Stimulated activated naive CD8-positive, alpha-beta T cell treated with anti-CD3 and anti-CD28 coated beads, Interleukin-15, Interleukin-2, amounts not matched to agents 100 U/mL and 50 U/mL, for 24 hours (primary cell): ENCODE measurements at regions not wholly inside any gene's neighbourhood (a gene's known extent, or its start where the extent isn't known, plus 50 kb on each side); places are given as distances from the start of the nearest gene placed in this dataset.
"Not testable (repeated sequence)": the region's sequence is repeated elsewhere in the genome, so short reads cannot be mapped to it uniquely, and the experiment has no call there.

Experiments
- ATAC-seq: fragments of 150-1000 bp; cut with Tn5 transposase; one replicate; pipeline ENCODE4 v1.10.0; 2021
- DNase-seq: peaks from one replicate; pipeline ENCODE4 v3.0.0; 2021

GRCh38 chr18:52070291-52070756 lies 269.7 kb upstream of the DCC start:
- DNase-seq (no peak), ATAC-seq (no peak)

DNA sequence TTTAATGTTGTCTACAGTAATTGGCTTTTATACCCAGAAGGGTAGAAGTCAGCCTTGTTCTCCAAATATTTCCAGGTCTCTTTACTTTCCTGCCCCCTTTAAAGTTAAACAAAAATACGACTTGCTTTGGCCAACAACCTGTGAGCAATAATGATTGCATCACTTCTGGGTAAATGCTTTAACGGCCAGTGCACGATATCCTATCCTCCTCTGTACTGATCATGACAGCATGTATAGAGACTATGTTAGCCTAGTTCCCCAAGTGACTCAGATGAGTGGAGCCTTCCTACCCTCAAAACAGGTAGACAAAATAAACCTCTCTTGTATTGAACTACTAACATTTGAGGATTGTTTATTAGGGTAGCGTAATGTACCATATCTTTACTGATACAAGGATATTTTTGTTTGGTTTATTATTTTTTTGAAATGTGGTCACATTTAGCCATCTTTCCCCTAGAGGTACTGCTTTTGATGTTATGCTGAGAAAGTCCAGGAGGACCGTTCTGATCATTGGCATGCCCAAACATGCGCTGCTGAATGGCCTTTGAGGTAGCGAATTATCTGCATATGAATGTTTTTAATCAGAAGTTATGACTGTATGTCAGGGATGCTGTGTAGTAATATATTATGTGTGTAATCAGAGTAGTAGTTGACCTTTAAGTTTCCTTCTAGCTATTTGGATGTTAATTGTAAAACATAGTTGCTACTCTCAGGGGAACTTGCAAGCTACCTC lies 262.6 kb upstream of the DCC start:
- ATAC-seq: no peak

DNA sequence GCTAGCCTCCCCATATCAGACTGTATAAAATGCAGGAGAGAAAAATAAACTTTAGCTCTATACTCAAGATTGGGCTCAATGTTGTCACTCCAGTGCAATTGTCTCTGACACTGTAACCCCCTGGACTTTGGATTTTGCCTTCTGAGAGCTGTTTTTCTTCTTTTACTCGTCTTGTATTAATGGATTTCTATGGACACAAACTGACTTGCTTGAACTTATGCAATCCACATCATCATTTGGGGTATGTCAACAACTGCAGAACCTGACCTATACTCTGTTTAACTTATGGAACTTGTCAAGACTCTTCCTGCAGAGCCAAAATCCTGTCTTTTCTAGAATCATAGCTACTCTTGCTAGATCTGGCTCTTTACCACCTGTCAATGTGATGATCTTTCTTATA lies 257.8 kb upstream of the DCC start:
- ATAC-seq (no peak), DNase-seq (no peak)

More for the DNA sequence above, 262.6 kb upstream of the DCC start:
- DNase-seq: no peak

GRCh38 chr18:52087140-52087539 lies 252.9 kb upstream of the DCC start:
- no peak for DNase-seq
- no peak for ATAC-seq

GRCh38 chr18:52090005-52090404 lies 250.0 kb upstream of the DCC start:
- DNase-seq: no peak
- ATAC-seq: no peak

DNA sequence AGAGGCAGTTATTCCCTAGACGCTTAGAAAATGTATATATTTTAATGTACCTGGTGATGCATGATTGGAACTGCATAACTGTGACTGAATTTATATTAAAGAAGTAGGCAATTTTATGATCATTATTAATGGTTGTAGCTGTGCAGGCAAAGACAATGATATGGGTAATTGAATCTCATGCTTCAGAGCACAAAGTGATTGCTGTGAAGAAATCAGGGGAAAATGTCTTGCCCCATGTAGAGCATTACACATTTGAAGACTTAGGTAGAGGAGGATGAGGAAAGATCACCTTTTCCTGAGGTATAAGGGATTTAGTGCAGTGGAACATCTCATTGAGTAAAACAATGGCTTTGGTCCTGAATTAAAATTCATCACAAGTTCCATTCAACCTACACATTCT lies 246.8 kb upstream of the DCC start:
- ATAC-seq (no peak), DNase-seq (no peak)

GRCh38 chr18:52118684-52119083 lies 221.3 kb upstream of the DCC start:
- DNase-seq (no peak), ATAC-seq (no peak)

GRCh38 chr18:52130624-52131301 lies 209.2 kb upstream of the DCC start:
- ATAC-seq (no peak), DNase-seq (no peak)

GRCh38 chr18:52131845-52132244 lies 208.2 kb upstream of the DCC start:
- ATAC-seq (no peak), DNase-seq (no peak)

DNA sequence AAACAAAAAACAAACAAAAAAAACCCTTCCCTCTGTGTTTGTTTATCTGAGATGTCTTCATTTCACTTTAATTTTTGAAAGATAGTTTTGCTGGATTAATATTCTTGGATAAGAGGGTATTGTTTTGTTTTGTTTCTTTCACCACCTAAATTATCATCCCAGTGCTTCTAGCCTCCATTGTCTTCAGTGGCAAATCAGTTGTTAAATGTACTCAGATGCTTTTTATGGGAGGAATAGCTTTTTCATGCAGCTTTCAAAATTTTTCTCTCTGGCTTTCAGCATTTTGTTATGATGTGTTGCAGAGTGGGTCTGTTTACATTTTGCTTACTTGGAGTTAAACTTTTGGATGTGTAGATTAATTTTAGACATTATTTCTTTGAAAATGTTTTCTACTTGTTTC lies 203.5 kb upstream of the DCC start:
- DNase-seq: no peak
- ATAC-seq: no peak

GRCh38 chr18:52140986-52141385 lies 199.0 kb upstream of the DCC start:
- no peak for DNase-seq
- ATAC-seq: no peak

DNA sequence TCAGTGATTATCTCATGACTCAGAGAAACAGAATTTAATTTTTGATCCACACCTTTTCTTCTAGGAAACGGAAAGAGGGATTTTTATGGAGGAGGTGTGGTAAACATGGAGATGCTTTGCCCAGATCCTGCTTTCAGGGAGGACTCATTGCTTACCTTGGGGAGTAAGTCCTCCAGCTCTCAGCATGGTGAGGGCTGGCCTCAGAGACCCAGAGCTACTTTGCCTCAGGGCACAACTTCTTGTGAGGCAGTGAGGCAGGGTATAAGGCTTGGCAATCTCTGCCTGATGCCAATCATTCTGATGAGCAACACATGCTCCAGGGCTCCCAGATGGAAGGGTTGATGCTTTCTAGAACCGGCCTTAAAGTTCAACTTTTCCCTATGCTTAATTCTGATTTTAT lies 189.9 kb upstream of the DCC start:
- DNase-seq (no peak), ATAC-seq (no peak)

DNA sequence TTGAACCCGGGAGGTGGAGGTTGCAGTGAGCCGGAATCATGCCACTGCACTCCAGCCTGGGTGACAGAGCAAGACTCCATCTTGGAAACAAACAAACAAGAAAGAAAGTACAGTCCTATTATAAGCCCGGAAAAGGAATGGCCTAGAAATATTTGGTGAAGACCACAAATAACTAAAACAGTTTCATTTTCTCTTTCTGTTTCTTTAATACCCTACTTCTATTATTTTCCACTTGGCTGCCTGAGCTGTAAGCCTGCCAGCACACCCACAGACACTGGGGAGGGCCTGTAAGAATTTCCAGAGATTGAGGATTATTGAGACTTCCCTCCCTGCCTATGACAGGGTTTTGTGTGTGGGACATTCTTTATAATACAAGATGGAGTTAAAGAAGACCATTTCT lies 188.0 kb upstream of the DCC start:
- ATAC-seq: no peak
- no peak for DNase-seq

- no peak for DNase-seq
- ATAC-seq: no peak
Measured at GRCh38 chr18:52156166-52156565, 183.8 kb upstream of the DCC start.

DNA sequence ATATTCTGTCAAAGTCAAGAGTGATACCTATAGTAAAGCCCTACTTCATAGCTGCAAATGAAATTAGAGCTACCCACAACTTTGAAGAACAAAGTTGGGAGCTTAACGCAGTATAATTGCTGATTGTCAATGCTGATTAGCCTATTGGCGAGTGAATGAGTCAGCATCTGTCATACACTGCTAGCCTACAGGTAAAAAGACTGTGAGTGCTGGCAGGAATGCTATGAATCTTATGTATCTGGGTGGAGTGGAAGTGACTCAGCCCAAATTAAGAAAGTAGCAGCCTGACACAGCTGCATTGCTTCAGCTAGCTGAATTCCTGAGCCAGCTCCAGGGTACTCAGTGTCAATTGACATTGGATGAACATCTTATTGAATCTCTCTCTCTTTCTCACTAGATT lies 179.4 kb upstream of the DCC start:
- no peak for ATAC-seq
- no peak for DNase-seq

DNA sequence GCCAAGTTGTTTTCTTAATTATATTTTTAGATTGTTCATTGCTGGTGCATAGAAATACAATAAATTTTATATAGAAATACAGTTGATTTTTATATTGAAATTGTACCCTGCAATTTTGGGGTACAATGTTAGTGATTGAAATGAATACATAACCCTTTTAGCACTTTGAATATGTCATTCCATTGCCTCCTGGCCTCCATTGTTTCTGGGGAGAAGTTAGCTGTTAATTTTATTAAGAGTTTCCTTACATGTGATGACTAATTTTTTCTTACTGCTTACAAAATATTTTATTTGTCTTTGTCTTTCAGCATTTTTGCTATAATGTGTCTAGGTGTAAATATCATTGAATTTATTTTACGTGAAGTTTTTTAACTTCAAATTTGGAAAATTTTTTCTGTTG lies 176.5 kb upstream of the DCC start:
- ATAC-seq (no peak), DNase-seq (no peak)

GRCh38 chr18:52168131-52168530 lies 171.9 kb upstream of the DCC start:
- DNase-seq, ATAC-seq: not testable (repeated sequence)

GRCh38 chr18:52174220-52174619 lies 165.8 kb upstream of the DCC start:
- DNase-seq (no peak), ATAC-seq (no peak)

- ATAC-seq: no peak
- no peak for DNase-seq
Measured at GRCh38 chr18:52175406-52175805, 164.6 kb upstream of the DCC start.

DNA sequence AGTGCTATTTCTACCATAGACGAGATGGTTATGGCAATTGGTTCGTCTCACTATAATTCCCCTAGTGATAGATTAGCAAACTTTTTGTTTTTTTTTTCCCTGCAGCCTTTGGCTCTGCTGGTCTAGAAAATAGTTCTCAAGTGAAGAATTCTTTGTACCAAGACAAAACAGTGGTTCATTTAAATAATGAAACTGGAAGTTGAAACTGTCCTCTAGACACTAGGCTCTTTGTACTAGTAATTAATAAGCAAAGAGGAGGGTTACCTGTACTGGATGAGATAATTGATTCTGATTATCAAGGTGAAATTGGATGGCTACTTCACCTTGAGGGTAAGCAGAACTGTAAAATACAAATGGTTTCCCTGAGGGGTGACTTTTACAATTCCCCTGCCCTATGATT lies 156.9 kb upstream of the DCC start:
- ATAC-seq (no peak), DNase-seq (no peak)

- no peak for ATAC-seq
Measured at GRCh38 chr18:52190195-52190594, 149.8 kb upstream of the DCC start.

GRCh38 chr18:52190631-52191030 lies 149.4 kb upstream of the DCC start:
- ATAC-seq (no peak), DNase-seq (no peak)

More at GRCh38 chr18:52190195-52190594, 149.8 kb upstream of the DCC start:
- DNase-seq: no peak

GRCh38 chr18:52200406-52200805 lies 139.6 kb upstream of the DCC start:
- DNase-seq: no peak
- no peak for ATAC-seq
